Lower lobe of right lung (tissue), 2 donors: ENCODE measurements at regions not wholly inside any gene's neighbourhood (a gene's known extent, or its start where the extent isn't known, plus 50 kb on each side); places are given as distances from the start of the nearest gene placed in this dataset.

Experiments
- ATAC-seq, 2 donors: fragments of 200-7000 bp; cut with Tn5 transposase; one replicate each; pipeline ENCODE4 v1.9.1; 2020 to 2022; ENCODE audit warnings: mild to moderate bottlenecking in 2 of 2, moderate library complexity in 2 of 2
- DNase-seq: peaks from one replicate; pipeline ENCODE4 v3.0.0-alpha.2; 2020
- H3K27ac ChIP-seq: fragments of 200-600 bp; one replicate; pipeline ENCODE4 v1.8.0; 2022
- H3K27me3 ChIP-seq: fragments of 200-600 bp; one replicate; pipeline ENCODE4 v1.8.0; 2022; ENCODE audit warnings: low read depth
- H3K36me3 ChIP-seq: fragments of 200-600 bp; one replicate; pipeline ENCODE4 v1.8.0; 2022; ENCODE audit warnings: mild to moderate bottlenecking
- H3K4me1 ChIP-seq: fragments of 200-600 bp; one replicate; pipeline ENCODE4 v1.8.0; 2022
- H3K4me3 ChIP-seq: fragments of 200-600 bp; one replicate; pipeline ENCODE4 v1.8.0; 2022; ENCODE audit warnings: mild to moderate bottlenecking
- H3K9me3 ChIP-seq: fragments of 200-600 bp; one replicate; pipeline ENCODE4 v1.8.0; 2022
- intact Hi-C: fragments of 100-400 bp; cut with DNase I; formaldehyde crosslinking; loops from one replicate; pipeline ENCODE4 v1.11.0; 2022
- TF ChIP-seq, protein P1 (sequence below): fragments of 200-600 bp; IDR thresholded peaks from one replicate; pipeline ENCODE4 v1.8.0; 2022; ENCODE audit warnings: antibody characterized with exemption, mild to moderate bottlenecking
- donor health status: DM: no; HTN: yes; CAD: no; lungs with severe emphysema.

GRCh38 chr16:73732143-73732542 is 564.5 kb upstream of the PSMD7 start:
- no peaks in the 10 kb centered on the region for H3K4me1 ChIP-seq
- intact Hi-C loops: no loop called here
- TF ChIP-seq, protein P1, sequence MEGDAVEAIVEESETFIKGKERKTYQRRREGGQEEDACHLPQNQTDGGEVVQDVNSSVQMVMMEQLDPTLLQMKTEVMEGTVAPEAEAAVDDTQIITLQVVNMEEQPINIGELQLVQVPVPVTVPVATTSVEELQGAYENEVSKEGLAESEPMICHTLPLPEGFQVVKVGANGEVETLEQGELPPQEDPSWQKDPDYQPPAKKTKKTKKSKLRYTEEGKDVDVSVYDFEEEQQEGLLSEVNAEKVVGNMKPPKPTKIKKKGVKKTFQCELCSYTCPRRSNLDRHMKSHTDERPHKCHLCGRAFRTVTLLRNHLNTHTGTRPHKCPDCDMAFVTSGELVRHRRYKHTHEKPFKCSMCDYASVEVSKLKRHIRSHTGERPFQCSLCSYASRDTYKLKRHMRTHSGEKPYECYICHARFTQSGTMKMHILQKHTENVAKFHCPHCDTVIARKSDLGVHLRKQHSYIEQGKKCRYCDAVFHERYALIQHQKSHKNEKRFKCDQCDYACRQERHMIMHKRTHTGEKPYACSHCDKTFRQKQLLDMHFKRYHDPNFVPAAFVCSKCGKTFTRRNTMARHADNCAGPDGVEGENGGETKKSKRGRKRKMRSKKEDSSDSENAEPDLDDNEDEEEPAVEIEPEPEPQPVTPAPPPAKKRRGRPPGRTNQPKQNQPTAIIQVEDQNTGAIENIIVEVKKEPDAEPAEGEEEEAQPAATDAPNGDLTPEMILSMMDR: no peak

GRCh38 chr16:73730481-73731090 is 566.0 kb upstream of the PSMD7 start:
- ATAC-seq (no peak), DNase-seq (no peak)
- Histone ChIP-seq H3K27me3 (no peaks in the 10 kb centered on the region), H3K27ac (no peak overlapping the region), H3K36me3 (no peaks in the 10 kb centered on the region), H3K9me3 (no peaks in the 10 kb centered on the region), H3K4me1 (no peaks in the 10 kb centered on the region), H3K4me3 (no peak overlapping the region)
- intact Hi-C loops: no loop called here
- TF ChIP-seq, protein P1: no peak

More at GRCh38 chr16:73732143-73732542, 564.5 kb upstream of the PSMD7 start:
- H3K9me3 ChIP-seq: no peaks in the 10 kb centered on the region
- DNase-seq (no peak), ATAC-seq (no peak)
- no peak overlapping the region for H3K4me3 ChIP-seq
- H3K36me3 ChIP-seq: no peaks in the 10 kb centered on the region
- no peak overlapping the region for H3K27ac ChIP-seq
- no peaks in the 10 kb centered on the region for H3K27me3 ChIP-seq

GRCh38 chr16:73725156-73725555 is 571.5 kb upstream of the PSMD7 start:
- H3K27me3 ChIP-seq: no peaks in the 10 kb centered on the region
- no peak overlapping the region for H3K27ac ChIP-seq
- ATAC-seq (no peak), DNase-seq (no peak)
- no peak overlapping the region for H3K4me3 ChIP-seq
- no peaks in the 10 kb centered on the region for H3K4me1 ChIP-seq
- intact Hi-C loops: no loop called here
- H3K9me3 ChIP-seq: no peaks in the 10 kb centered on the region
- TF ChIP-seq, protein P1: no peak
- no peaks in the 10 kb centered on the region for H3K36me3 ChIP-seq

GRCh38 chr16:73724503-73724902 is 572.1 kb upstream of the PSMD7 start:
- ATAC-seq: no peak
- Histone ChIP-seq H3K4me1 (no peaks in the 10 kb centered on the region), H3K27me3 (no peaks in the 10 kb centered on the region), H3K9me3 (no peaks in the 10 kb centered on the region), H3K4me3 (no peak overlapping the region), H3K36me3 (no peaks in the 10 kb centered on the region), H3K27ac (no peak overlapping the region)
- intact Hi-C loops: no loop called here
- no peak for DNase-seq
- TF ChIP-seq, protein P1: no peak

DNA sequence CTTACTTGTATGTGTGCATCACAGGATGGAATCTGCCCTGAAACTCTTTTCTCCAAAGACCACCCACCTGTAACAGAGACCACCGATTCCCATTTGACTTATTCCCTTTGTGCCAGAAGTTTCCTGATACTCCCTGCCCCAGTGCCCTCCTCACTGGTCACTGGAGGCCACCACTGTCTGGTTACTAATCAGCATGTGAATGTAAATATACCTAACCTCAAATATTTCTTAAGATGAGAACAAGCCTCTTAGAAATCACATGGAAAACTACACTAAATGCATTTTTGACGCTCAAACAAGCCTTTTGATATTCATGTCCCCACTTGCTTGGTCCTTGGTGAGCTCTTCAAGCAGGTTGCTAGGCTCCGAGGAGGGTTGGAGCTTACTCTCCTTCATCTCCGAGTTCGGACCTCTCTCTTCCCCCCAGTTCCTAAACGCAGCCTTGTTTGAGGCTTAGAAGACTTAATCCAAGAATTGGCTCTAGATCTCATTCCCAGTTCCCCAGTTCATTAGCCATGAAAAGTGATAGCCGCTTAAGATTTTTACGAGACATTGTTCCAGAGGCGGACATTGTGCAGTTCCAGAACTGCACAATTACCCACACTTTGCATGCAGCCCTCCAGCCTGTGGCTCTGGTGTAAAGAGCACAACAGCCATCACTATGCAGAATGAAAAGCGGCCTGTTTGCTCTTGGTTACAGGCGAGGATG is 579.2 kb upstream of the PSMD7 start:
- ATAC-seq (peak; percentile 57 to 78), DNase-seq (no peak)
- TF ChIP-seq, protein P1: no peak
- H3K9me3 ChIP-seq: no peaks in the 10 kb centered on the region
- H3K27me3 ChIP-seq: no peaks in the 10 kb centered on the region
- H3K36me3 ChIP-seq: no peaks in the 10 kb centered on the region
- no peaks in the 10 kb centered on the region for H3K4me1 ChIP-seq
- H3K4me3 ChIP-seq: no peak overlapping the region
- intact Hi-C loops: no loop called here
- H3K27ac ChIP-seq: no peak overlapping the region
